Right atrium auricular region (tissue), 2 donors: ENCODE measurements at regions not wholly inside any gene's neighbourhood (a gene's known extent, or its start where the extent isn't known, plus 50 kb on each side); places are given as distances from the start of the nearest gene placed in this dataset.

Source experiments
- DNase-seq: peaks from one replicate; pipeline ENCODE4 v3.0.0-alpha.2; 2019; ENCODE audit warnings: low spot score
- H3K27ac ChIP-seq, 2 donors: fragments of 200-600 bp; sonication (generic); 1 replicate in 1 of 2; 2 replicates in 1 of 2; pipeline ENCODE4 v1.5.1; 2016 to 2019
- H3K27me3 ChIP-seq, 2 donors: fragments of 200-600 bp; sonication (generic); one replicate each; pipeline versions ENCODE4 v1.5.1 to v1.6.0; 2017 to 2019
- H3K36me3 ChIP-seq: fragments of 200-600 bp; sonication (generic); one replicate; pipeline ENCODE4 v1.5.1; 2016
- H3K4me1 ChIP-seq, 2 donors: fragments of 200-600 bp; sonication (generic); one replicate each; pipeline versions ENCODE4 v1.5.1 to v1.6.0; 2017 to 2019
- H3K4me3 ChIP-seq, 2 donors: fragments of 200-600 bp; sonication (generic); 1 replicate in 1 of 2; 2 replicates in 1 of 2; pipeline ENCODE4 v1.5.1; 2017 to 2019; ENCODE audit warnings: mild to moderate bottlenecking in 1 of 2, moderate library complexity in 1 of 2
- H3K9me3 ChIP-seq, 2 donors: fragments of 200-600 bp; sonication (generic); one replicate each; pipeline ENCODE4 v1.5.1; 2019
- TF ChIP-seq, protein P1 (sequence below), 2 donors: fragments of 200-600 bp; sonication (generic); IDR thresholded peaks; one replicate each; pipeline ENCODE4 v1.5.1; 2019; ENCODE audit warnings: antibody characterized with exemption in 2 of 2

GRCh38 chr4:123522081-123522480 lies 125.5 kb downstream of the SPRY1 start:
- H3K4me3 ChIP-seq = no peak overlapping the region
- no peak overlapping the region for H3K27ac ChIP-seq
- TF ChIP-seq, protein P1, sequence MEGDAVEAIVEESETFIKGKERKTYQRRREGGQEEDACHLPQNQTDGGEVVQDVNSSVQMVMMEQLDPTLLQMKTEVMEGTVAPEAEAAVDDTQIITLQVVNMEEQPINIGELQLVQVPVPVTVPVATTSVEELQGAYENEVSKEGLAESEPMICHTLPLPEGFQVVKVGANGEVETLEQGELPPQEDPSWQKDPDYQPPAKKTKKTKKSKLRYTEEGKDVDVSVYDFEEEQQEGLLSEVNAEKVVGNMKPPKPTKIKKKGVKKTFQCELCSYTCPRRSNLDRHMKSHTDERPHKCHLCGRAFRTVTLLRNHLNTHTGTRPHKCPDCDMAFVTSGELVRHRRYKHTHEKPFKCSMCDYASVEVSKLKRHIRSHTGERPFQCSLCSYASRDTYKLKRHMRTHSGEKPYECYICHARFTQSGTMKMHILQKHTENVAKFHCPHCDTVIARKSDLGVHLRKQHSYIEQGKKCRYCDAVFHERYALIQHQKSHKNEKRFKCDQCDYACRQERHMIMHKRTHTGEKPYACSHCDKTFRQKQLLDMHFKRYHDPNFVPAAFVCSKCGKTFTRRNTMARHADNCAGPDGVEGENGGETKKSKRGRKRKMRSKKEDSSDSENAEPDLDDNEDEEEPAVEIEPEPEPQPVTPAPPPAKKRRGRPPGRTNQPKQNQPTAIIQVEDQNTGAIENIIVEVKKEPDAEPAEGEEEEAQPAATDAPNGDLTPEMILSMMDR (IDR thresholded peaks at IDR 0.05) = no peak
- no peaks in the 10 kb centered on the region for H3K4me1 ChIP-seq
- H3K27me3 ChIP-seq = no peaks in the 10 kb centered on the region
- H3K36me3 ChIP-seq = no peaks in the 10 kb centered on the region
- no peak for DNase-seq
- no peaks in the 10 kb centered on the region for H3K9me3 ChIP-seq

DNA sequence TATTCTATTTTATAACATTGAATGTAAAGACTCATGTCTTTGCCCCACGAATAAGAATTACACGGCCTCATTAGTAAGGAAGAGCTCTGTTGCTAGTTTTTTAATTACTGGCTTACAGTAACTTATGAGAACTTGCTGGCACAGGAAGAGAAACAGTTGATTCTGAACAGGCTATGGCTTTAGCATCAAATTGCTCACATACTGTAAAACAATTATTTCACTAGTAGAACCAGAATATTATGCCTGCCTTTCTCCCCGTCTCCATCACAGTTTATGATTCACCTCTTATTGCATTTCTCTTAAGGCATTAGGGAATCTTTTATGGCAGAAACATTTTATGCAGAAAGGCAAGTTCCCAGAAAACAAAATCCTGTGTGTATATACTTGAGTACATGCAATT lies 126.1 kb downstream of the SPRY1 start:
- H3K27me3 ChIP-seq = no peaks in the 10 kb centered on the region
- TF ChIP-seq, protein P1 (IDR thresholded peaks at IDR 0.05) = no peak
- no peaks in the 10 kb centered on the region for H3K9me3 ChIP-seq
- no peaks in the 10 kb centered on the region for H3K4me1 ChIP-seq
- DNase-seq = no peak
- no peak overlapping the region for H3K27ac ChIP-seq
- no peak overlapping the region for H3K4me3 ChIP-seq
- H3K36me3 ChIP-seq = no peaks in the 10 kb centered on the region

DNA sequence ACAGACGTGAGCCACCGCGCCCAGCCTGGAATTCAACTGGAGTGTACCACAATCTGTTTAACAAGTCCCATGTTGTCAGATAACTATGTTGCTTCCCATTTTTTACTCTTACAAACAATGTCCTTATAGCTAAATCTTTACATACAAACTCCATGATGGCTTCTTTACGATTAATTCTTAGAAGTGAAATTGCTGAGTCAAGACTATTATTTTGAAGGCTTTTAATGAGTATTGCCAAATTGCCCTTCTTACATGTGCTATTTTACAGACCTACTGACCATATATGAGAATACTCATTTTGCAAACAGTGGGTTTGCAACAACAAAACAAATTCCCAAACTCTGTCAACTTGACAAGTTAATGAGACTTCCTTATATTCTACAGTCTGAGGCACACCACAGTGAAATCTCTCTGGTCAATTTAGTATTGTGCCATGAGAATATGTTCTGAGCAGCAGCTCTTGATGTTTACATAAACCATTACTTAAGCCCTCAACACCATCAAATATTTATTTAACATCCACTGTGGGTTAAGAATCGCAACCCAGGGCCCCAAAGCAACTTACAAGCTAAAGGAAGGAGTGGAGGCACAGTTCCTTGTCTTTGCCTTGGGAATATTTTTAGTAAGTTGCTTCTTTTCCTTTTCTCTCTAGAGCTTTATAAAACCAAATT lies 128.5 kb downstream of the SPRY1 start:
- no peaks in the 10 kb centered on the region for H3K9me3 ChIP-seq
- TF ChIP-seq, protein P1 (IDR thresholded peaks at IDR 0.05) = no peak
- no peaks in the 10 kb centered on the region for H3K36me3 ChIP-seq
- DNase-seq = no peak
- H3K4me1 ChIP-seq = no peaks in the 10 kb centered on the region
- no peak overlapping the region for H3K4me3 ChIP-seq
- no peaks in the 10 kb centered on the region for H3K27me3 ChIP-seq
- no peak overlapping the region for H3K27ac ChIP-seq

DNA sequence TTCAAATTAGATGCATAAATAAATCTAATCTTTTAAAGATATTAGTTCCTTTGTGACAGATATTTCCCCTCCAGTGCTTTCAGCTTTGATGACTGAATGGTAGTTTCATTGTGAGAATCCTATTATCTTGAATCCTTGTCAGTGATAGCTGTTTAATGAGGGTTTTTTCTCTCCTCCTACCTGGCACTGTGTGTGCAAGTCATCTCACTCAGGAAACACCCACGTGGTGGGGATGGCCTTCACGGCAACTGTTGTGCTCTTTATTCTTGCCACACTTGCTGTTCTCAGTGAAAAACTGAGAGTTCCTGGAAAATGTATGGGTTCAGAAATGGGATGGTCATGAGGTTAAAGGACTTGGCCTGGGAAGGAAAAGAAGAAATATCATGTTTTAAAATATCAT lies 129.9 kb downstream of the SPRY1 start:
- Histone ChIP-seq H3K36me3 (no peaks in the 10 kb centered on the region), H3K27ac (no peak overlapping the region), H3K27me3 (no peaks in the 10 kb centered on the region), H3K4me3 (no peak overlapping the region), H3K9me3 (no peaks in the 10 kb centered on the region), H3K4me1 (no peaks in the 10 kb centered on the region)
- TF ChIP-seq, protein P1 (IDR thresholded peaks at IDR 0.05) = no peak
- no peak for DNase-seq

- Histone ChIP-seq H3K9me3 (no peaks in the 10 kb centered on the region), H3K27ac (no peak overlapping the region), H3K36me3 (no peaks in the 10 kb centered on the region), H3K27me3 (no peaks in the 10 kb centered on the region), H3K4me3 (no peak overlapping the region), H3K4me1 (no peaks in the 10 kb centered on the region)
- TF ChIP-seq, protein P1 (IDR thresholded peaks at IDR 0.05) = no peak
- DNase-seq = no peak
Measured at GRCh38 chr4:123528501-123529277, 132.1 kb downstream of the SPRY1 start.
